A673 (cell line): ENCODE measurements at regions not wholly inside any gene's neighbourhood (a gene's known extent, or its start where the extent isn't known, plus 50 kb on each side); places are given as distances from the start of the nearest gene placed in this dataset.

Experiments used
- EZH2 ChIP-seq: fragments of 200-600 bp; sonication (generic); IDR thresholded peaks from 2 replicates; pipeline ENCODE4 v1.6.1; 2017; ENCODE audit warnings: borderline replicate concordance, low read depth, mild to moderate bottlenecking, mixed read lengths, antibody characterized with exemption, low read length; ENCODE audit not compliant: poor library complexity, severe bottlenecking
- TF ChIP-seq, protein P1 (sequence below): fragments of 300-800, 200-600 bp; sonication (generic); conservative IDR thresholded peaks from 2 replicates; pipeline ENCODE4 v1.5.1; 2017; ENCODE audit warnings: low read depth, mild to moderate bottlenecking, antibody characterized with exemption, low read length, moderate library complexity, mixed read lengths

GRCh38 chr22:48902983-48903650 lies 924.6 kb downstream of the BRD1 start:
- no peak for TF ChIP-seq EZH2
- TF ChIP-seq, protein P1, sequence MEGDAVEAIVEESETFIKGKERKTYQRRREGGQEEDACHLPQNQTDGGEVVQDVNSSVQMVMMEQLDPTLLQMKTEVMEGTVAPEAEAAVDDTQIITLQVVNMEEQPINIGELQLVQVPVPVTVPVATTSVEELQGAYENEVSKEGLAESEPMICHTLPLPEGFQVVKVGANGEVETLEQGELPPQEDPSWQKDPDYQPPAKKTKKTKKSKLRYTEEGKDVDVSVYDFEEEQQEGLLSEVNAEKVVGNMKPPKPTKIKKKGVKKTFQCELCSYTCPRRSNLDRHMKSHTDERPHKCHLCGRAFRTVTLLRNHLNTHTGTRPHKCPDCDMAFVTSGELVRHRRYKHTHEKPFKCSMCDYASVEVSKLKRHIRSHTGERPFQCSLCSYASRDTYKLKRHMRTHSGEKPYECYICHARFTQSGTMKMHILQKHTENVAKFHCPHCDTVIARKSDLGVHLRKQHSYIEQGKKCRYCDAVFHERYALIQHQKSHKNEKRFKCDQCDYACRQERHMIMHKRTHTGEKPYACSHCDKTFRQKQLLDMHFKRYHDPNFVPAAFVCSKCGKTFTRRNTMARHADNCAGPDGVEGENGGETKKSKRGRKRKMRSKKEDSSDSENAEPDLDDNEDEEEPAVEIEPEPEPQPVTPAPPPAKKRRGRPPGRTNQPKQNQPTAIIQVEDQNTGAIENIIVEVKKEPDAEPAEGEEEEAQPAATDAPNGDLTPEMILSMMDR: no peak
